HepG2 (cell line): ENCODE measurements at regions not wholly inside any gene's neighbourhood (a gene's known extent, or its start where the extent isn't known, plus 50 kb on each side); places are given as distances from the start of the nearest gene placed in this dataset.

ENCODE experiments used
- ATAC-seq: fragments of 200-7000 bp; cut with Tn5 transposase; 3 replicates; pipeline ENCODE4 v1.9.1; 2020; ENCODE audit warnings: mild to moderate bottlenecking, moderate library complexity
- BruUV-seq: library from RNA; stranded (reverse); fragments of 400-500 nt; replicated peaks from 2 replicates; lab custom pipeline; 2021; lab: Mats Ljungman, UMichigan
- CTCF ChIA-PET: fragments of 300-600 bp; formaldehyde crosslinking; extraction: SDS; loops from one replicate; lab custom pipeline; 2021; ENCODE audit warnings: low total read pairs, inconsistent platforms, low intra/inter-chr PET ratio; lab: Yijun Ruan, JAX
- POLR2A ChIA-PET: fragments of 350-600 bp; sonication (Branson Sonifier 250); formaldehyde crosslinking; loops from one replicate; lab custom pipeline; 2020; ENCODE audit warnings: antibody characterized with exemption, inconsistent platforms; lab: Yijun Ruan, JAX
- DNase-seq: peaks from one replicate; pipeline ENCODE4 v3.0.0-alpha.2; 2015; ENCODE audit warnings: low spot score
- FAIRE-seq: peaks from 3 replicates; lab custom pipeline; 2011; peaks lifted over from hg19 to GRCh38; lab: Jason Lieb, UNC
- H2AFZ ChIP-seq: one replicate; pipeline ENCODE4 v1.6.1; 2011; ENCODE audit warnings: low read length, inconsistent platforms
- H3K27ac ChIP-seq: fragments of 300-600 bp; 3 replicates; pipeline ENCODE4 v1.8.0; 2011; ENCODE audit warnings: mixed run types, mild to moderate bottlenecking, mixed read lengths, low read length, inconsistent platforms; ENCODE audit not compliant: insufficient read depth; ENCODE audit errors: extremely low read length
- H3K27me3 ChIP-seq, 2 experiments: fragments of 200-600 bp in 1 of 2; 2 replicates in 1 of 2; 3 replicates in 1 of 2; pipeline versions ENCODE4 v1.6.0 to v1.8.0; 2011; ENCODE audit warnings: low read length in 2 of 2, mild to moderate bottlenecking in 2 of 2, moderate library complexity in 2 of 2, inconsistent platforms in 1 of 2; ENCODE audit not compliant: insufficient read depth in 2 of 2, control insufficient read depth in 1 of 2
- H3K36me3 ChIP-seq, 2 experiments: fragments of 200-600 bp in 1 of 2; replicated peaks in 1 of 2; 2 replicates in 1 of 2; 3 replicates in 1 of 2; pipeline versions ENCODE4 v1.5.1 to v1.8.0; 2011; ENCODE audit warnings: low read length in 2 of 2, inconsistent platforms in 1 of 2; ENCODE audit not compliant: insufficient read depth in 2 of 2, control insufficient read depth in 1 of 2
- H3K4me1 ChIP-seq: 2 replicates; pipeline ENCODE4 v1.5.1; 2012; ENCODE audit warnings: low read length, inconsistent platforms; ENCODE audit not compliant: insufficient read depth
- H3K4me2 ChIP-seq: 2 replicates; pipeline ENCODE4 v1.6.0; 2011; ENCODE audit warnings: low read depth, low read length, inconsistent platforms
- H3K4me3 ChIP-seq, 3 experiments: fragments of 200-600 bp in 1 of 3; sonication (generic), shearing (Covaris generic) in 1 of 3; replicated peaks in 1 of 3; 2 replicates each; pipeline ENCODE4 v1.5.1; 2011 to 2016; ENCODE audit warnings: low read length in 3 of 3, inconsistent platforms in 2 of 3, low read depth in 2 of 3, mild to moderate bottlenecking in 2 of 3, control low read depth in 1 of 3, mixed read lengths in 1 of 3; ENCODE audit not compliant: insufficient read depth in 1 of 3
- H3K79me2 ChIP-seq: one replicate; pipeline ENCODE4 v1.6.1; 2011; ENCODE audit warnings: low read length, inconsistent platforms; ENCODE audit not compliant: insufficient read depth
- H3K9ac ChIP-seq: 2 replicates; pipeline ENCODE4 v1.6.0; 2011; ENCODE audit warnings: mild to moderate bottlenecking, low read depth, low read length, inconsistent platforms; ENCODE audit not compliant: insufficient read depth
- H3K9me3 ChIP-seq: 2 replicates; pipeline ENCODE4 v1.5.1; 2012; ENCODE audit warnings: mild to moderate bottlenecking, low read length
- H4K20me1 ChIP-seq: 2 replicates; pipeline ENCODE4 v1.6.0; 2011; ENCODE audit warnings: inconsistent platforms, mild to moderate bottlenecking, low read length, moderate library complexity; ENCODE audit not compliant: insufficient read depth
- DPF2 ChIP-seq: sonication (generic); formaldehyde crosslinking; IDR thresholded peaks from 2 replicates; pipeline ENCODE4 v1.4.0; 2020; ENCODE audit warnings: mild to moderate bottlenecking, low read depth, missing genetic modification reagents, borderline replicate concordance
- HNRNPL ChIP-seq: fragments of 200-400 bp; formaldehyde crosslinking; IDR thresholded peaks from 2 replicates; pipeline ENCODE4 v1.6.1; 2017; ENCODE audit warnings: mild to moderate bottlenecking, low read depth, low read length
- MIER3 ChIP-seq: IDR thresholded peaks from 2 replicates; pipeline ENCODE4 v1.6.1; 2016; ENCODE audit warnings: missing compliant biosample characterization, borderline replicate concordance
- RARA ChIP-seq: IDR thresholded peaks from 2 replicates; pipeline ENCODE4 v1.6.1; 2016; ENCODE audit warnings: missing genetic modification reagents, missing compliant biosample characterization
- ZBTB42 ChIP-seq: sonication (generic); formaldehyde crosslinking; IDR thresholded peaks from 2 replicates; pipeline ENCODE4 v1.5.0; 2020; ENCODE audit warnings: mild to moderate bottlenecking, missing genetic modification reagents
- ZFP1 ChIP-seq: IDR thresholded peaks from 2 replicates; pipeline ENCODE4 v1.6.1; 2016
- ZNF260 ChIP-seq: sonication (generic); formaldehyde crosslinking; IDR thresholded peaks from 2 replicates; pipeline ENCODE4 v1.4.0; 2020; ENCODE audit warnings: missing genetic modification reagents, low read depth, mild to moderate bottlenecking, borderline replicate concordance
- WGBS: methylation state at CpG from one replicate; pipeline ENCODE4 v1.1.6; 2017; ENCODE audit warnings: low lambda C conversion rate; 5-methylcytosine and 5-hydroxymethylcytosine counted together
- in situ Hi-C: cut with HindIII; loops from 2 replicates; pipeline ENCODE4 v1.10.0; 2017; ENCODE audit warnings: low pct_unique_long_range_greater_than_20kb; ENCODE audit not compliant: extremely low pct_ligation_motif_present
- intact Hi-C: fragments of 100-400 bp; cut with micrococcal nuclease; formaldehyde crosslinking; loops from one replicate; pipeline ENCODE4 v1.10.0; 2022; ENCODE audit not compliant: unreplicated experiment
- TF ChIP-seq, protein P1 (sequence below), 2 experiments: sonication (generic) in 1 of 2; formaldehyde crosslinking in 1 of 2; IDR thresholded peaks; 2 replicates each; pipeline versions ENCODE4 v1.4.0 to v1.6.1; 2016 to 2020; ENCODE audit warnings: borderline replicate concordance in 1 of 2, low read depth in 1 of 2, mild to moderate bottlenecking in 1 of 2, missing genetic modification reagents in 1 of 2
- TF ChIP-seq, protein P2 (sequence below): sonication (generic); formaldehyde crosslinking; IDR thresholded peaks from 2 replicates; pipeline ENCODE4 v1.5.0; 2020; ENCODE audit warnings: missing genetic modification reagents, mild to moderate bottlenecking, borderline replicate concordance
- TF ChIP-seq, protein P3 (sequence below): sonication (generic); formaldehyde crosslinking; IDR thresholded peaks from 2 replicates; pipeline ENCODE4 v1.4.0; 2020; ENCODE audit warnings: mild to moderate bottlenecking, missing genetic modification reagents

DNA sequence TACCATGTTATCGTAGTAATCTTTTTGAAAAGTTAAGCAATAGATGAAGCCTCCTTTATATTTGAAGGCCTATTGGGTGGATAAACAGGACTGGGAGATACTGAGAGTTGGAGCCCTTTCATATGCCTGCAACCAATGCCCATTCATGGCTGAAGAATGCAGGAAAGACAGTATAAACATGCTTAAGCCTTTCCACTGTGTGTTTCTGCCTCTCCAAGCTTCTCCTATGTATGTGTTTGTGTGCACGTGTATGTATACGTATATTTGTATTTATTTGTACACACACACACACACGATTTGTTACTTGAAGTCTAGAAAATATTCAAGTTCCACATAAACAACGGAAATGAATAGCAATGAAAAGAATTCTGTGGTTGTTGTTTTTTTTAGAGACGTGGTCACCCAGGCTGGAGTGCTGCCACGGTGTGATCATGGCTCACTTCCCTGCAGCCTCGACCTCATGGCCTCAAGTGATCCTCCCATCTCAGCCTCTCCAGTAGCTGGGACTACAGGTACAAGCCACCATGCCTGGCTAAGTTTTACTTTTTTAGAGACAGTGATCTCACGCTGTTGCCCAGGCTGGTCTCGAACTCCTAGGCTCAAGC, 1453.5 kb downstream of the AACS start (continued):
- no peak for TF ChIP-seq ZBTB42 (CRISPR knock-in tag)
- TF ChIP-seq, protein P1, sequence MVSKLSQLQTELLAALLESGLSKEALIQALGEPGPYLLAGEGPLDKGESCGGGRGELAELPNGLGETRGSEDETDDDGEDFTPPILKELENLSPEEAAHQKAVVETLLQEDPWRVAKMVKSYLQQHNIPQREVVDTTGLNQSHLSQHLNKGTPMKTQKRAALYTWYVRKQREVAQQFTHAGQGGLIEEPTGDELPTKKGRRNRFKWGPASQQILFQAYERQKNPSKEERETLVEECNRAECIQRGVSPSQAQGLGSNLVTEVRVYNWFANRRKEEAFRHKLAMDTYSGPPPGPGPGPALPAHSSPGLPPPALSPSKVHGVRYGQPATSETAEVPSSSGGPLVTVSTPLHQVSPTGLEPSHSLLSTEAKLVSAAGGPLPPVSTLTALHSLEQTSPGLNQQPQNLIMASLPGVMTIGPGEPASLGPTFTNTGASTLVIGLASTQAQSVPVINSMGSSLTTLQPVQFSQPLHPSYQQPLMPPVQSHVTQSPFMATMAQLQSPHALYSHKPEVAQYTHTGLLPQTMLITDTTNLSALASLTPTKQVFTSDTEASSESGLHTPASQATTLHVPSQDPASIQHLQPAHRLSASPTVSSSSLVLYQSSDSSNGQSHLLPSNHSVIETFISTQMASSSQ (IDR thresholded peaks at IDR 0.05; ENCODE audit: low read depth), result no peak
- TF ChIP-seq, protein P1 (CRISPR knock-in tag; IDR thresholded peaks at IDR 0.05; ENCODE audit: borderline replicate concordance), result no peak
- TF ChIP-seq ZNF260 (CRISPR knock-in tag), result no peak

DNA sequence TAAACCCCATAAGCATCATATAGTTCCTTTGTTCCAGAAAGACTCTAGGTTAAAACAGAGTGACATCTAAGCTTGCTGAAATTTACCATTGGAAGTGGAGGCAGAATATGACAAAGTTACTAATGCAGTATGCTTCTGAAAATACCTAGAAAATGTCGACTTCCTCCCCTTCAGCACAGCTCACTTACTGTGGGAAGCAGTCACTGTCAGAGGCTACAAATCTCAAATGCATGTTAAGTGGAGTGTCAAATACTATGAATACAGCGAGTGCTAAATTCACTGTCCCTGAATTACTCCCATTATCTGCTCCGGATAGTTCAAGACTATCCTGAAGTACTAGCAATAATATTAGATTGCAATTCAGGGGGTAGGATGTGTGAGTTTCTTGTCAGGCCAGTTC, 1454.6 kb downstream of the AACS start:
- DNase-seq (no peak), ATAC-seq (no peak), FAIRE-seq (no peak)
- peaks cover 83% of the 10 kb centered on the region for H3K9me3 ChIP-seq
- ChIA-PET POLR2A (no interaction called here), CTCF (no interaction called here)
- no peaks in the 10 kb centered on the region for H3K4me1 ChIP-seq
- no peaks in the 10 kb centered on the region for H4K20me1 ChIP-seq
- H3K36me3 ChIP-seq, result no peaks in the 10 kb centered on the region
- H3K4me2 ChIP-seq, result no peak overlapping the region
- intact Hi-C loops (no loop called here), in situ Hi-C loops (no loop called here)
- H3K79me2 ChIP-seq, result no peaks in the 10 kb centered on the region
- H3K4me3 ChIP-seq, result no peak overlapping the region
- H3K27me3 ChIP-seq, result no peaks in the 10 kb centered on the region
- 19% methylated on average over 3 of the region's 3 CpGs for WGBS
- no TSS peak for BruUV-seq
- no peak overlapping the region for H2AFZ ChIP-seq
- no peak overlapping the region for H3K27ac ChIP-seq
- TF ChIP-seq, protein P2, sequence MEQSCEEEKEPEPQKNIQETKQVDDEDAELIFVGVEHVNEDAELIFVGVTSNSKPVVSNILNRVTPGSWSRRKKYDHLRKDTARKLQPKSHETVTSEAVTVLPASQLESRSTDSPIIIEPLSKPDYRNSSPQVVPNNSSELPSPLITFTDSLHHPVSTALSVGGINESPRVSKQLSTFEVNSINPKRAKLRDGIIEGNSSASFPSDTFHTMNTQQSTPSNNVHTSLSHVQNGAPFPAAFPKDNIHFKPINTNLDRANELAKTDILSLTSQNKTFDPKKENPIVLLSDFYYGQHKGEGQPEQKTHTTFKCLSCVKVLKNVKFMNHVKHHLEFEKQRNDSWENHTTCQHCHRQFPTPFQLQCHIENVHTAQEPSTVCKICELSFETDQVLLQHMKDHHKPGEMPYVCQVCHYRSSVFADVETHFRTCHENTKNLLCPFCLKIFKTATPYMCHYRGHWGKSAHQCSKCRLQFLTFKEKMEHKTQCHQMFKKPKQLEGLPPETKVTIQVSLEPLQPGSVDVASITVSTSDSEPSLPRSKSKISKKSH, result no peak
- TF ChIP-seq, protein P3, sequence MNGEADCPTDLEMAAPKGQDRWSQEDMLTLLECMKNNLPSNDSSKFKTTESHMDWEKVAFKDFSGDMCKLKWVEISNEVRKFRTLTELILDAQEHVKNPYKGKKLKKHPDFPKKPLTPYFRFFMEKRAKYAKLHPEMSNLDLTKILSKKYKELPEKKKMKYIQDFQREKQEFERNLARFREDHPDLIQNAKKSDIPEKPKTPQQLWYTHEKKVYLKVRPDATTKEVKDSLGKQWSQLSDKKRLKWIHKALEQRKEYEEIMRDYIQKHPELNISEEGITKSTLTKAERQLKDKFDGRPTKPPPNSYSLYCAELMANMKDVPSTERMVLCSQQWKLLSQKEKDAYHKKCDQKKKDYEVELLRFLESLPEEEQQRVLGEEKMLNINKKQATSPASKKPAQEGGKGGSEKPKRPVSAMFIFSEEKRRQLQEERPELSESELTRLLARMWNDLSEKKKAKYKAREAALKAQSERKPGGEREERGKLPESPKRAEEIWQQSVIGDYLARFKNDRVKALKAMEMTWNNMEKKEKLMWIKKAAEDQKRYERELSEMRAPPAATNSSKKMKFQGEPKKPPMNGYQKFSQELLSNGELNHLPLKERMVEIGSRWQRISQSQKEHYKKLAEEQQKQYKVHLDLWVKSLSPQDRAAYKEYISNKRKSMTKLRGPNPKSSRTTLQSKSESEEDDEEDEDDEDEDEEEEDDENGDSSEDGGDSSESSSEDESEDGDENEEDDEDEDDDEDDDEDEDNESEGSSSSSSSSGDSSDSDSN, result no peak
- no peak for TF ChIP-seq MIER3
- no peak for TF ChIP-seq RARA (CRISPR knock-in tag)
- TF ChIP-seq DPF2, result no peak
- no peak for TF ChIP-seq HNRNPL
- TF ChIP-seq ZFP1 (CRISPR knock-in tag), result no peak
- H3K9ac ChIP-seq, result no peak overlapping the region
